Loucy (cell line): ENCODE measurements at regions not wholly inside any gene's neighbourhood (a gene's known extent, or its start where the extent isn't known, plus 50 kb on each side); places are given as distances from the start of the nearest gene placed in this dataset.

ENCODE experiments used
- H2AFZ ChIP-seq: fragments of 200-600 bp; sonication (generic); 2 replicates; pipeline ENCODE4 v1.6.0; 2016; ENCODE audit warnings: antibody characterized with exemption, mild to moderate bottlenecking, low read length, moderate library complexity
- H3F3A ChIP-seq: fragments of 200-600 bp; 2 replicates; pipeline ENCODE4 v1.6.0; 2016; ENCODE audit warnings: antibody characterized with exemption, low read depth, mild to moderate bottlenecking
- H3K27me3 ChIP-seq: fragments of 200-600 bp; sonication (generic); 2 replicates; pipeline ENCODE4 v1.6.1; 2014; ENCODE audit warnings: low read length, mild to moderate bottlenecking; ENCODE audit not compliant: insufficient read depth, poor library complexity, severe bottlenecking
- H3K36me3 ChIP-seq: fragments of 200-600 bp; sonication (generic); 2 replicates; pipeline ENCODE4 v1.6.1; 2016; ENCODE audit warnings: low read length; ENCODE audit not compliant: insufficient read depth
- H3K4me1 ChIP-seq: fragments of 200-600 bp; sonication (generic); 2 replicates; pipeline ENCODE4 v1.5.1; 2014; ENCODE audit warnings: low read length, mild to moderate bottlenecking; ENCODE audit not compliant: insufficient read depth, poor library complexity, severe bottlenecking
- H3K4me2 ChIP-seq: fragments of 200-600 bp; sonication (generic); 2 replicates; pipeline ENCODE4 v1.6.0; 2014; ENCODE audit warnings: antibody characterized with exemption, low read length, low read depth, mild to moderate bottlenecking; ENCODE audit not compliant: poor library complexity, severe bottlenecking
- H3K4me3 ChIP-seq: fragments of 200-600 bp; sonication (generic); 2 replicates; pipeline ENCODE4 v1.5.1; 2014; ENCODE audit warnings: low read length, mild to moderate bottlenecking, mixed read lengths; ENCODE audit not compliant: poor library complexity, severe bottlenecking
- H3K79me2 ChIP-seq: fragments of 200-600 bp; sonication (generic); 2 replicates; pipeline ENCODE4 v1.6.1; 2014; ENCODE audit warnings: low read length; ENCODE audit not compliant: insufficient read depth
- H3K9ac ChIP-seq: fragments of 200-600 bp; sonication (generic); 2 replicates; pipeline ENCODE4 v1.6.0; 2014; ENCODE audit warnings: mild to moderate bottlenecking, low read depth, low read length, moderate library complexity; ENCODE audit not compliant: poor library complexity, severe bottlenecking
- H3K9me2 ChIP-seq: fragments of 200-600 bp; sonication (generic); replicated peaks from 2 replicates; pipeline ENCODE4 v1.6.1; 2016; ENCODE audit warnings: low read depth, low read length, mixed read lengths
- H3K9me3 ChIP-seq: fragments of 200-600 bp; sonication (generic); 2 replicates; pipeline ENCODE4 v1.6.1; 2014; ENCODE audit warnings: mild to moderate bottlenecking, antibody characterized with exemption, low read length, low read depth; ENCODE audit not compliant: insufficient read depth
- H4K20me1 ChIP-seq: fragments of 200-600 bp; sonication (generic); 2 replicates; pipeline ENCODE4 v1.6.0; 2014; ENCODE audit warnings: antibody characterized with exemption, low read length, mild to moderate bottlenecking; ENCODE audit not compliant: insufficient read depth, poor library complexity, severe bottlenecking
- CTCF ChIP-seq: fragments of 200-600 bp; sonication (generic); conservative IDR thresholded peaks from 2 replicates; pipeline ENCODE4 v1.5.1; 2014; ENCODE audit warnings: mild to moderate bottlenecking, antibody characterized with exemption, low read length
- EZH2phosphoT487 ChIP-seq: fragments of 200-600 bp; IDR thresholded peaks from 2 replicates; pipeline ENCODE4 v1.6.1; 2018; ENCODE audit warnings: antibody characterized with exemption, mild to moderate bottlenecking, moderate library complexity, borderline replicate concordance

- Histone ChIP-seq H3K4me3 (no peak overlapping the region), H4K20me1 (no peaks in the 10 kb centered on the region), H2AFZ (no peak overlapping the region), H3K79me2 (no peaks in the 10 kb centered on the region), H3K4me2 (no peak overlapping the region), H3K9ac (no peak overlapping the region), H3K4me1 (peaks cover 9% of the 10 kb centered on the region), H3K9me2 (no peaks in the 10 kb centered on the region), H3K27me3 (no peaks in the 10 kb centered on the region), H3K9me3 (no peaks in the 10 kb centered on the region), H3F3A (no peaks in the 10 kb centered on the region), H3K36me3 (no peaks in the 10 kb centered on the region)
- TF ChIP-seq EZH2phosphoT487: no peak
- no peak for TF ChIP-seq CTCF
Observed at GRCh38 chr6:85390105-85390728, 59.7 kb upstream of the NT5E start.

DNA sequence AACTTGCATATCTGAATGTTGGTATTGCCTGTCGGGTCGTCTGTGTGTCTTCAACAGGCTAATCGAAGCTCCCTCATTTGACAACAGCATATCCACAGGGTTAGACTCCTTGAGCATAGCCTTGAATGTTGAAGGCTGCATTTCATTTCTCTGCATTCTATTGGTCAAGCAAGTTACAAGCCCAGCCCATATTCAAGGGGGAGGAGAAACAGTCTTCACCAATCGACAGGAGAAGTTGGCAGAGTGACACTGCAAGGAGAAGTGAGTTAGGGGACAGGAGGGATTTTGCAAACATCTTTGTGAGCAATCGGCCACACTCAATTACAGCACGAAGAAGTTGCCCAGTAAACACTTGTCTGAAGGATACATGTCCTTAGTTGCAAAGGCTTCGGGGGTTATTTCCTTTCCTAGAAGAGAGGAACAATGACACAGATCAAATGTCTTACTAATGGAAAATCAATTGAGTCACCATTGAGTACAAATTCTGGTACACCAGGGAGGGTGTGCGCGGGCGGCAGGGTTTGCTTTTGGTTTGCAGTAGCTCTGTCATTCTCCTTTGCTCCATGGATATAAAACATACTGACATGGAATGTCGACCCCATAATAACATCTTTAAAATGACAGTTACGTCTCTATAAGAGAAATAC, 60.6 kb upstream of the NT5E start:
- no peaks in the 10 kb centered on the region for H3K9me2 ChIP-seq
- H3K4me1 ChIP-seq: peaks cover 9% of the 10 kb centered on the region
- H2AFZ ChIP-seq: no peak overlapping the region

GRCh38 chr6:85388531-85388930, 61.4 kb upstream of the NT5E start:
- H3K4me2 ChIP-seq: no peak overlapping the region
- no peak for TF ChIP-seq CTCF

More for the DNA sequence above, 60.6 kb upstream of the NT5E start:
- Histone ChIP-seq H3K79me2 (no peaks in the 10 kb centered on the region), H3F3A (no peaks in the 10 kb centered on the region), H3K36me3 (no peaks in the 10 kb centered on the region), H3K4me3 (no peak overlapping the region), H4K20me1 (no peaks in the 10 kb centered on the region), H3K9me3 (no peaks in the 10 kb centered on the region), H3K4me2 (no peak overlapping the region), H3K9ac (no peak overlapping the region), H3K27me3 (no peaks in the 10 kb centered on the region)
- TF ChIP-seq EZH2phosphoT487 (no peak), CTCF (no peak)

More at GRCh38 chr6:85388531-85388930, 61.4 kb upstream of the NT5E start:
- Histone ChIP-seq H3K36me3 (no peaks in the 10 kb centered on the region), H2AFZ (no peak overlapping the region), H3F3A (no peaks in the 10 kb centered on the region), H3K9me3 (no peaks in the 10 kb centered on the region), H3K9ac (no peak overlapping the region), H3K9me2 (no peaks in the 10 kb centered on the region), H3K27me3 (no peaks in the 10 kb centered on the region), H3K4me1 (peaks cover 9% of the 10 kb centered on the region), H4K20me1 (no peaks in the 10 kb centered on the region), H3K4me3 (no peak overlapping the region), H3K79me2 (no peaks in the 10 kb centered on the region)
